GM19351 (cell line): ENCODE measurements at regions not wholly inside any gene's neighbourhood (a gene's known extent, or its start where the extent isn't known, plus 50 kb on each side); places are given as distances from the start of the nearest gene placed in this dataset.

Experiments
- ATAC-seq: cut with Tn5 transposase; IDR thresholded peaks from one replicate; pipeline ENCODE4 v1.9.1; 2021; ENCODE audit warnings: mild to moderate bottlenecking, moderate library complexity; ENCODE audit not compliant: unreplicated experiment

DNA sequence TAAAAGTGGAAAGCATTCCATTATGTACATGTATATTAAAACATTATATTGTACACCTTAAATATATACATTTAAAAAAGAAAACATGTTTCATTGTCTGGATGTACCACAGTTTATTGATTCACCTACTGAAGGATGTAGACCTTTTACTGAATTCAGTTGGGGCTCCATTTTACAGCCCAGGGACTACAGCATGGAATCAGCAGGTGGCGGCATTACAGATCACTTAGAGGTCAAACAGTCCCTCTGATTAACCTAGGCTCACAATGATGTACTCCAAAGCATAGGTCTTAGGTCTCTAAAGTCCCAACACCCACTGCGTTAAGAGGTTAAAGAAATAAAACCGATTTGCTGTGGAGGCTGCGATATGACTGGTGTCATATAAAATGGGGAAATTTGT is 490.9 kb downstream of the SHISA9 start:
- ATAC-seq, result no peak

DNA sequence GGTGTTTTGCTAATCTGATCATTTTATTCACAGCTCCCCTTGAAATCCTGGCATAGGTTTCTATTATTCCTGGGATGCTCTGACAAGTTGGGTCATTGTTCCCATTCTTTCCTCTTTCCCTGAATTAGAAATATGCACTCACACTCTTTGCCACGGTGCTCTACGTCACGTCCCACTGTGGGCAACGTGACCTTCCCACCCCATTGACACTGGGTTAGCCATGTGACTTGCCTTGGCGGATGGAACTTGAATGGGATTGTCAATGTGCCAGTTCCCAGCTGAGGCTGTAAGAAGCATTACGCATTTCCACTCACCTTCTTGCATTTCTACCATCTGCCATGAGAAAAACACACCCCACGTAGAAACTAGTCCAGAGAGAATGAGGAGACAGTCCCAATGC is 492.4 kb downstream of the SHISA9 start:
- ATAC-seq, result no peak

DNA sequence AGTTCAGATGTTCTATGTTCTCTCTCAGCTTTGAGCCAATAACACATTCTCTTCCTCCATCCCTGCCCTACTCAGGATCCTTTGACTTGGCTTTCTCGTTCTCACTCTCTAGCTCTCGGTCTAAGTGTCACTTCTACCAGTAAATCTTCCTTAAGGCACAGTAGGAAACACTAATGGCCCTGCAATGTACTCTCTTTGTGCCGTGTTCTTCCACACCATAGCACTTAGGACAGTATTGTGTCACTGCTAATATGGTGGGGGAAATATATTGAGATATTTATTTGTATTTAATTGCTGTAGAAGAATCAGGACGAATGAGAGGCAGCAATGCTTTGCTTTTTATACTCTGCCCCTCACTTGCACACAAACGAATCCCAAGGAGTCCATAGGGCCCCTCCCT is 493.1 kb downstream of the SHISA9 start:
- ATAC-seq, result no peak

DNA sequence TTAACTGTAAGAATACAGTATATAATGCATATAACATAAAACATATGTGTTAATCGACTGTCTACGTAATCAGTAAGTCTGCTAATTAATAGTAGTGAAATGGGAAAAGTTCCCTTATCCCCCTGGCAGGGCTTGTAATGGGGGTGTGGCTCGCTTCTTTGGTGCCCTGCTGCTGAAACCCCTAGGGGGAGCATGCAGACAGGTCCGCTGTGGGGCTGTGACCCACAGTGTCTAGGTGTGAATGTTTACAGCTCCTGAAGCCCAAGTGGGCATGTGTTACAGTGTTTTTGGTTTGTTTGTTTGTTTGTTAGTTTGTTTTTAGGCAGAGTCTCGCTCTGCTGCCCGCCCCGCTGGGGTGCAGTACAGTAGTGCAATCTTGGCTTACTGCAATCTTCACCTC is 495.7 kb downstream of the SHISA9 start:
- ATAC-seq, result no peak

DNA sequence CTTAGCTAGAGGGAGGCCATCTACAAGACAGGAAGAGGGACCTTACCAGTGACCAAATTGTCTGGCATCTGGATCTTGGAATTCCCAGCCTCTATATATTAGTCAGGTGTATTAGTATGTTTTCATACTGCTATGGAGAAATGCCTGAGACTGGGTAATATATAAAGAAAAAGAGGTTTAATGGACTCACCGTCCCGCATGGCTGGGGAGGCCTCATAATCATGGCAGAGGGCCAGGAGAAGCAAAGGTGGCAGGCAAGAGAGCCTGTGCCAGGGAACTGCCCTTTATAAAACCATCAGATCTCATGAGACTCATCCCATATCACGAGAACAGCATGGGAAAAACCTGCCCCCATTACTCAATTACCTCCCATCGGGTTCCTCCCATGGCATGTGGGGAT is 500.2 kb downstream of the SHISA9 start:
- no peak for ATAC-seq

DNA sequence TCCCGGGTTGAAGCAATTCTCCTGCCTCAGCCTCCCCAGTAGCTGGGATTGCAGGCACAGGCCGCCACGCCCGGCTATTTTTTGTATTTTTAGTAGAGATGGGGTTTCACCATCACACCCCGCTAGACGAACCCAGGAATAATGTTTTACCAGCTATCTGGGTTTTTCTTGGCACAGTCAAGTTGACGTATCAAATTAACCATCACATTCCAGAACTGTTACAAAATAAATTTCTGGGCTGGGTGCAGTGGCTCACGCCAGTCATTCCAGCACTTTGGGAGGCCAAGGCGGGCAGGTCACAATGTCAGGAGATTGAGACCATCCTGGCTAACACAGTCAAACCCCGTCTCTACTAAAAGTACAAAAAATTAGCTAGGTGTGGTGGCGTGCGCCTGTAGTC is 501.2 kb downstream of the SHISA9 start:
- no peak for ATAC-seq

DNA sequence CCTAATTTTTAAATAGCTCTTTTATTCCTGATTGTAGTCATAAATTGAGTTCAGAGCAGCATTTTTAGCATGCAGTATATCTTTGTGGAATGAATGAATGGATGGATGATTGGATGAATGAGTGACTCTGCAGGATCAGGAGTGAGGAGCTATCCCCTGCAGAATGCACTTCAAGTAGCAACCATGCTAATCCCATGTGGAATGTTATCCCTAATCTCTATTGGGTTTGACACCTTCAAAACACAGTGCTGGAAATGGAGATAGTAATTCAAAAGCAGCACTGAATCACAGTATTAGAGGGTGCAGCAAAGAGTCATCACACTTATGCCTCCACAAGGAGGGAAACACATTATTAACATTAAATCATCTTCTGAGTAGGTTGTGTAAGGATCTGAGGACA is 501.9 kb downstream of the SHISA9 start:
- ATAC-seq, result no peak

DNA sequence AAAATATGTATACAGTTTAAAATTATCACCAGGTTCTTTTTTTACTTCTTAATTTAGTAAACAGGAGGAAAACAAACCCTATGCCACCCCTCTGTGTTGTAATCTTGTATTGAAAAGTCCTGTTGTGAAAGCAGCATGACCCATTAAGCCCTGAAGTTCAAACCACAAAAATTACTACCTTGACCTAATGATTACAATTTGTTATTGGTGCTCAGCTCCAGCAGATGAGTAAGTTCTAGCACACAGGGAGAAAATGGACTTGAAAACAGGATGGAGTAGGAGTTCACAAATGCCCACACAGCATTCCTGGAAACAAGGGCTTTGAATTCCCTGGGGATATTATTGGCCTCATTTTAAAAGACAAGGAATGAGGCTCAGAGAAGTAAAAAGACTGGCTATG is 505.8 kb upstream of the ERCC4 start:
- ATAC-seq, result no peak

DNA sequence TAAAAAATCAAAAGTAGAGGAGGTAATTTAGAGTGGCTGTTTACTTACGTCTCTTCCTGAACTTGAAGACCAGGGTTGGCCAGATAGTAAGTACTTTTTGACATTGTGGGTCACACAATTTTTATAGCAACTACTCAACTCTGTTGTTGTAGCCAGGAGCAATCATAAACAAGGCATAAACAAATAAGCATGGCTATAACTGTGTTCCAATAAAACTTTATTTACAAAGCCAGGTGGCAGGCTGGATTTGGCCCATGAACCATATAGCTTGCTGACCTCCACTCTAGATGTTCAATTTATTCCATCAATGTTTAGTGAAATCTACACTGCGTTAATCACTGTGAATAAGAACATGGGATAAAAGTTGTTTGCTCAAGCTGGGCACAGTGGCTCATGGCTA is 500.4 kb upstream of the ERCC4 start:
- no peak for ATAC-seq

DNA sequence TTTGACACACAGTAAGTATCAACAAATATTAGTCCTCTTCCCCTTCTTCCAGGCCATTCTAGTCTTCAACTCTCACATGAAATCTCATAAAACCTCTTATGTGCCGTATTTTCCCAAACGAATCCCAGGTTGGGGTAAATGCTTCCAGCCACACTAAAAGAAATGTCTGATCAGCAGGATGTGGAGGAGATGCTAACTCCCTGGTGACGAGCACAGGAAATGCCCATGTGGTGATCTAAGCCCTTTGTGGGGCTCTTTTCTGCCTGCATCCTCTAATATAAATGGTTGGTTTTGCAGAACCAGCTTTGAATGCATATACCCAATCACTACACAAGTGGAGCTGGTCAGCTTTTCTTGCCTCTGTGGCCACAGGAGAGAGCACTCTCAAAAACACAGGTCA is 498.2 kb upstream of the ERCC4 start:
- no peak for ATAC-seq

DNA sequence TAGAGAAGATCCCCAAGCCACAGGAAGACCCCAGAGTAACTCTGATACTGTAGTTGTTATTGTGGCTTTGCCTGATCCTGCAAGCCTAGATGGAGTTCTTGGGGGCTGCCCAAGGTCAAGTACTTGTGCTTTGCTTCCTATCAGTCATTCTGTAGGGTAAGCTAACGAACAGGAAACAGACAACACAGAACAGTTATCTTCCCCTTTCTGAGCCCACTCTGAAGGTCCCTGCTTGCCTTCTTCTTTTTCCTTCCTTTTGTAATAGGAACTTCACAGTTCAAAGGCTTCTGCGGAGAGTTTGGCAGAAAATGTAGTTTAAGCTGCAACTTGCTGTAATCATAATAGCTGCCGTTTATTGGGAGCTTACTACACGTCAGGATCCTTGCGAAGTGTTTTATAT is 494.1 kb upstream of the ERCC4 start:
- ATAC-seq, result no peak

DNA sequence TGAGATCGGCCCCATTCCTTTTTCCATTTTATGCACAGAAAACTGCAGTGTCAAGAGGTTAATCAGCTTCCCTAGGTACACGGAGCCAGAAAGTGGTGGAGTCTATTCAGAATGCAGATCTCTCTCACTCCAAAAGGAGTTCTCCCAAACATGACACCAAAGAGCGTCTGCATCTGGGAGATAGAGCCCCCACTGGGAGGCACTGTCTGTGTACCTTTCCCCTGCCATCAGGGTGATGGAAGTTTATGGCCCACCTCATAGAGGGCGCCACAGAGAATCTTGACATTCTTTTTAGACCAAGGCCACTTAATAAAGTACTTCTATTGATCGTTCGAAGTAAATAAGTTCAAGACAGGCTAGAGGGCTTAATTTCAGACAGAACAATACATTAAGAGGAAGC is 493.7 kb upstream of the ERCC4 start:
- no peak for ATAC-seq

DNA sequence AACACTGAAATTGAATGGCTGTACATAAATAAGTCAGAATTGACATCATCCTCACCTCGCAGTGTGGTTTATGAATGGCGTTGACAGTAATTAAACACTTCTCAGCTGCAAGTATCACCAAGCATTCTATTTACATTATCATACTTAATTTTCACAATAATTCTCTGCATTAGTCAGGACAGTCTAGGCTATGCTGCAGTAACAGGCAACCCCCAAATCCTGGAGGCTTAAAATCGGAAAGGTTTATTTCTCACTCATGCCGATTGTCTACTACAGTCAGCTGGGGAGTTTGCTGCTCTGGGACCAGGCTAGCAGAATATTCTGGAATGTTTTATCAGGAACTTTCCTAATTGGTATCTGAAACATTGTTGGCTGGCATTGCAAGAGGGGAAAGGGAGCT is 493.2 kb upstream of the ERCC4 start:
- ATAC-seq, result no peak

DNA sequence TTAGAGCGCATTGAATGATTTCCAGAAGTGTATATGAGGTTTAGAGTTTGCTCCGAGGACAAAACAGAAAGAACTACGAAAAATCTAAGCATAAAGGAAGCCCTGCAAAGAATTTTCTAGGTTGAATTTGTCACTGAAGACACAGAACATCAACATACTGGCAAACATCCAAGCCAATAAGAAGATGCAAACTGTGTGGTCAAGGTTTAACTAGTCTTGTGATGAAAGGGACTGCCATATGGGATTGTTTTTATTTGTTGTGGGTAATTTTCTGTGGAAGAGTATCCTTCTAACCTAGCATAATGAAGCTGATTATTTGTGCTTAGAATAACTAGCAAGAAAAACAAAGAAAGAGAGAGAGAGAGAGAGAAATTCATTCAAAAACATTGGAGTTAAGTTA is 492.0 kb upstream of the ERCC4 start:
- no peak for ATAC-seq

DNA sequence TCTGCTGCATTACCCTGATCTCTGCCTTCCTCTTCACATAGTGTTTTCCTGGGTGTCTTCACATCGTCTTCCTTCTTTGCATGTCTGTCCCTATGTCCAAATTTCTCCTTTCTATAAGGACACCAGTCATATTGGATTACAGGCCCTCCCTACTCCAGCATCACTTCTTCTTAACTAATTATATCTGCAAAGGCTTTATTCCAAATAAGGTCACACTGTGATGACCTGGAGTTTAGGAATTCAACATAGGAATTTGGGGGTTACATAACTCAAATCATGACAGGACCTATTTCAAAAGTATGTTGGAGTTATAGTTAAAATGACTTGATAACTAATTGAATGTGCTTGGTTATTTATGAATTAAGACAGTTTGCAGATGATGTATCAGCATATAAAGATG is 490.5 kb upstream of the ERCC4 start:
- no peak for ATAC-seq

DNA sequence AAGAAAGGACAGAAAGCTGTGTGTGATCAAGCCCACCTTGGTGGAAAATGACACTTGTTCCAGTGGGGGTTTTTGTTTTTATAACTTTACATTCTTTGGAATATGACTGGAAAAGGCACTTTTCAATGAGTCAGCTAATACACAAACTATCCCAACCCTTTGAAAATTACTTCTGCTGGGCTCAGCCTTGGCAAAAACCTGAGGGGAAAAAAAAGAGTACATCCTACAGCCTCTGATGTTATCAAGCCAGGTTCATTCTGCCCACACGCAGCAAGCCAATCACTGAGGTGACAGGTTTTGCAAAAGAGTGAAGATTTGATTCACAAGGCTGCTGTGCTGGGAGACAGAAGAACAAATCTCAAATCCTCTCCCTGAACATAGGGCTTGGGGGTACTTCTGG is 484.5 kb upstream of the ERCC4 start:
- no peak for ATAC-seq

DNA sequence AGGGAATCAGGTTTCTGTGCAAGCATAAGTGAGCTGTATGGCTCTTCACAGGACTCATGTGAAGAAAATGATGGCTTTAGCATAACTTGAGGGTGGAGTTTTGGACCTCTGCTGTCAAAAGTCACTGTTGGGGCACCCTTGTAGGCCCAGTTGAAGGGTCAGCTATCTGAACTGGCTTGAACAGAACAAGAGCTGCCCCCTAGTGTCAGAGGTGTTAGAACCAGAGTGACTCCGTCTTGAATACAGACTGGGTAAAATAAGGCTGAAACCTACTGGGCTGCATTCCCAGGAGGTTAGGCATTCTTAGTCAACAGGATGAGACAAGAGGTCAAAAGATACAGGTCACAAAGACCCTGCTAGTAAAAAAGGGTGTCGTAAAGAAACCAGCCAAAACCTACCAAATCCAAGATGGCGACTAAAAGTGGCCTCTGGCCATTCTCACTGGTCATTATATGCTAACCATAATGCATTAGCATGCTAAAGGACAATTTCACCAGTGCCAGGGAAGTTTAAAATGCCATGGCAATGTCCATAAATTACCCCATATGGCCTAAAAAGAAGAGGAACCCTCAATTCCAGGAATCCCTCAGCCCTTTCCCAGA is 484.0 kb upstream of the ERCC4 start:
- ATAC-seq, result no peak

DNA sequence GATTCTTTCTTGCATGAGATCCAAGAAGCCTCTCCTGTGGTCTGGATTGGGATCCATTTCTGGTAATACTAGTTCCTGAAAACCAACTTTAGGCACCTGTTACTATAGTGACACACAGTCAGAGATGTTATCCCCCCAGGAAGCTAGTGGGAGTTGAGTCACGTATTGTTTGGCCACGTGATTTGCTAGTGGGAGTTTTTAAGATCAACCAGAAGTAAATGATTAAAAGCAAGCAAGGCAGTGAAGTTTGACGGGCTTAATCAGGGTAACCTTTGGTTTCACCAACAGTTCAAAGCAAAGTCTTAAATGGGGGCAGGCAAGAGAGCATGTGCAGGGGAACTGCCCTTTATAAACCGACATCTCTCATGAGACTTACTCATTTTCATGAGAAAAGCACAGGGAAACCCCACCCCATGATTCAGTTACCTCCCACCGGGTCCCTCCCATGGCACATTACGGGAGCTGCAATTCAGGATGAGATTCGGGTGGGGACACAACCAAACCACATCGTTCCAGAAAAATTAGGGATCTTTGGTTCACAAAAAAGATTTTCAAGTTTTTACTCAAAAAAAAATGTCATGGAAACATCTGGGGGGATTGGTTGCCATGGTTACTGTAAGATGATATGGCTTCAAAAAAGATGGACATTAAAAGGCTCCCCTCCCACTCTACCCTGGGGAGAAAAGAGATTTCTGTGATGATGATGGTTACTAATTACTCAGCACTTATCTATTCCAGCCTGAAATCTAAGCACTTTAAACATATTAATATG is 483.1 kb upstream of the ERCC4 start:
- peak; percentile 48 for ATAC-seq

DNA sequence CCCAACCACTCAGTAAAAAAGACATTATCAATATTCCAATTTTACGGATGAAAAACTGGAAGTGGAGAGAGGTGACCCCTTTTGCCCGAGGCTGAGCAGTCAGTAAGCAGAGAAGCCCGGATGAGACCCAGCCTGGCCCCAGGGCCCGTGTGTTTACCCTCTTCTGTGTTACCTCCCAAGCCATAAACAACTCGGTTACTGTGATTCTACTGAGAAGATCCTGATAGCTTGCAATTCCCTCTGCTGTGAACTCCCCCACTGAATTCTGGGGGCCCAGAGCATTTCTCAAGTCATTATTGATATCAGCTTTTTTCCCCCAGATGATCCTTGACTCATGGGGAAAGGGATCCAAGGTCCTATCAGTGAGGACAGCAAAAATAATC is 482.6 kb upstream of the ERCC4 start:
- ATAC-seq, result no peak

DNA sequence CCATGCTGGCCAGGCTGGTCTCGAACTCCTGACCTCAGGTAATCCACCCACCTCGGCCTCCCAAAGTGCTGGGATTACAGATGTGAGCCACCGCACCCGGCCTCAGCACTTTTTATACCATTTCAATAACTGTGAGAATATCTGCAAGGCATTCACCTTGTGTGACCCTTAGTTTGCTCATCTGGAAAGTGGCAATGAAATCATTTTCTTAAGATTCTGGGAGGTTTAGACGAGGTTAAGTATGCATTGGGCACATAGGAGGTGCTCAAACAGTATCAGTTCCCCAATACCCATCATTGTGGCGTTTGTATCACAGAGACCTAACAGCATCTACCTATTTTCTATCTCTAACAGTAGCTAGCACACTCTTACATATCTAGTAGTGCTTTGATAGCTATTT is 481.9 kb upstream of the ERCC4 start:
- ATAC-seq, result no peak

DNA sequence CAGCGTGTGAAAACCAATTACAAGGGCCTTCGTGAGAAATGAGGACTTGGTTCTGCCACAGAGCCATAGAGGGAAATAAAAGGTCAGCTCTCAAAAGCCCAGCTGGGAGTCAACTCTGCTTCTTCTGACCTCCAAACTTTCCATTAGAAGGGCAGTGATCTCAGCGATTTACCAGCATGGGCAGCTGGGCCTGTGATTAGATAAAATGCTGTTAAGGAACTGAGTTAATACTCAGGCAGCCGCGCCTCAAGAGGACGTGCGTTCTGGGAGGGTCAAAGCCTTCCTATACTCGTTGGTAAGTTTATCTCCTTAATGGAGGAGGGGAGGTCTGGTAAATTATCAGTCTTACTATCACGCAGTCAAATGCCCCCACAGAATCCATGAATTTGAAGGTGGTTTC is 480.2 kb upstream of the ERCC4 start:
- ATAC-seq, result no peak

DNA sequence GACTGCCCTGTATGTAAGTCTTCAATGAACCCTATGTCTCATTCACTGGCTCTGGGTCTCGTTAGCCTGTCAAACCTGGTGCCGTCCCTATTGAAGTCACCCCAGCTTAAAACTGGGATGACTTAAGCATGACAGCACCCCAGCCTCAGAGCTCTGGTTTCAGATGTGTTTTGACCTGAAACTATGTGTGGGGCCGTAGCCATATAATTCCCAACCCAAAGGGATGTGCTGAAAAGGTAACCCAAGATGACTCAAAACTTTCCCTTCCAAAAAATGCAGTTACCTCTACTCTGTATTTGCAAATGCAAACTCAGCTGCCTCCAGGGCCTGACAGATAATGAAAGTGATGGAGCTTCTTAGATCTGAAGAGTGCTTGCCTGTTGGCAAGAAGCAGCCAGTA is 478.3 kb upstream of the ERCC4 start:
- ATAC-seq, result peak; percentile 53

DNA sequence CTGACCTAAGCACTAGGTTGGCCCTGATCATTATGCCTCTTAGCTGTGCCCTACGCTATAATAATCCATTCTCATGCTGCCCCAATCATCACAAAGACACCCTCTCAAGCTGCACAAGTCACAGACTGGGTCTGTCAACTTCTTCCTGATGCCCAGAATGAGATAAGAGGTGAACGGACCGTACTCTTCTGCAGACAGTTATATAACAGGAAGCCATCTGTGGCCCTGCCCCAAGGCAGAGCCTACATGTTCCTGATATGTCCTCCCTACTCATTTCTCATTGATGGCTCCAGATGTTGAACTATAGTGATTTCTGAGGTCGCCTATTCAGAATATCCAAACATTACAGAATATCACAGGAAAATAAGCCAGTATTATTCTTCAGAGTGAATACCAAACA is 471.6 kb upstream of the ERCC4 start:
- ATAC-seq, result no peak
